ENCODE measurements at regions not wholly inside any gene's neighbourhood (a gene's known extent, or its start where the extent isn't known, plus 50 kb on each side); places are given as distances from the start of the nearest gene placed in this dataset.

DNA sequence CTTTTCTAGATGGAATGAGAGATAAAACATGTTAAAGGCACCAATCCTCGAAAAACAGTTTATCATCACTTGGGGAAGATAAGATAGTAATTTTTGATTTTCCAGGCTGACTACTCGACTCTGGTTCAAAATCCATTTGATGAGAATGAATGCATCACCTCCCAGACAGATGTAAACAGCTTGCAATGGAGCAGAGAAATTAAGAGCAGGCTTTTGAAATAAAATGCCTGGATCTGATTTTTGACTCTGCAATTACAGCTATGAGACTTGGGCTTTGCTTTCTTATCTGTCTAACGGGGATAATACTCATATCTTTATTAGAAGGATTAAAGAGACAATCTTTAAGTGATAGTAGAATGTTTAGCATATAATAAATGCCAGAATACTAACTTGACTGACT lies 1148.9 kb downstream of the OLFM4 start:
- no peak for DNase-seq (ENCODE audit: low read depth)
- TF ChIP-seq CTCF (conservative IDR thresholded peaks at IDR 0.05; ENCODE audit: low read depth, low read length) = no peak
- no peak overlapping the region for H3K4me3 ChIP-seq (ENCODE audit: low read depth, low read length)

GRCh38 chr13:54183166-54183565 lies 1154.6 kb downstream of the OLFM4 start:
- H3K4me3 ChIP-seq (ENCODE audit: low read depth, low read length) = no peak overlapping the region
- no peak for TF ChIP-seq CTCF (conservative IDR thresholded peaks at IDR 0.05; ENCODE audit: low read depth, low read length)
- DNase-seq (ENCODE audit: low read depth) = no peak

DNA sequence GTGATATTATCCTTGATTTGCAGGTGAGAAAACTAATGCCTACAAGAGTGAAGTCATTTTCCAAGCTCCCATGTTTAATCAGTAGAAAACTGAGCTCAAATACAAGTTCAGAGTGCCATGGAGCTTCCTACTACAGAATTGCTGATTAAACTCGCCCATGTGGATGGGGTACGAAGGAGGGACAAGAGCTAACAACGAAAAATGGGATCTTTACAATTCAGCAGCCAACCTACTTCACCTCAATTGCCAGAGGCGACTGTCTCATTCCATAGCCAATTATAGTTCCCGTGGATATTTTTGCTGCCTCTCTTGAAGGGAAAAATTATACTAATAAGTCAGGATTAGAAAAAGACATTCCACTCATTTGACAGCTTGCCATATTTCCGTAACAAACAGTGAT lies 1155.1 kb downstream of the OLFM4 start:
- no peak for DNase-seq (ENCODE audit: low read depth)
- no peak for TF ChIP-seq CTCF (conservative IDR thresholded peaks at IDR 0.05; ENCODE audit: low read depth, low read length)
- H3K4me3 ChIP-seq (ENCODE audit: low read depth, low read length) = no peak overlapping the region

DNA sequence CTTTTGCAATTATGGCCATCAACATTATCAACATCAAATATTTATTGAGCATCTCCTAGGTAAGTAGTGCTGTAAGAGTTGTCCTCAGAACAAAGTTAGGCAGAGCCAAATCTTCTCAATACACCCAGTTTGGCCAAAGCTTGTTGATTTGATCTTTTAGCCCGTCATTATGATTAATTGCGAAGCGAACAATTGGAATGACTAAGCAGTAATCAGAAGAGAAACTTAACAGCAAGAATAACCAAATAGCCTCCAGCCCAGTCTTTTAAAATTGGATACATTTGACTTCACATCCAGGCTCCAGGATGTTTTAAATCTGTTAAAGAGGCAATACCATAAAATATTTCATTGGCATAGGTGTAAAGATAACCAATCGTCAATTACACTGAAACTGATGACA lies 1156.0 kb downstream of the OLFM4 start:
- no peak for DNase-seq (ENCODE audit: low read depth)
- no peak for TF ChIP-seq CTCF (conservative IDR thresholded peaks at IDR 0.05; ENCODE audit: low read depth, low read length)
- H3K4me3 ChIP-seq (ENCODE audit: low read depth, low read length) = no peak overlapping the region

- no peak for TF ChIP-seq CTCF (conservative IDR thresholded peaks at IDR 0.05; ENCODE audit: low read depth, low read length)
- DNase-seq (ENCODE audit: low read depth) = no peak
- no peak overlapping the region for H3K4me3 ChIP-seq (ENCODE audit: low read depth, low read length)
These were observed 1156.5 kb downstream of the OLFM4 start for GRCh38 chr13:54185101-54185500.

- H3K4me3 ChIP-seq (ENCODE audit: low read depth, low read length) = no peak overlapping the region
- DNase-seq (ENCODE audit: low read depth) = no peak
- peak; percentile 41 for TF ChIP-seq CTCF (conservative IDR thresholded peaks at IDR 0.05; ENCODE audit: low read depth, low read length)
These were observed 1157.2 kb downstream of the OLFM4 start for GRCh38 chr13:54185785-54186184.

- no peak for TF ChIP-seq CTCF (conservative IDR thresholded peaks at IDR 0.05; ENCODE audit: low read depth, low read length)
- H3K4me3 ChIP-seq (ENCODE audit: low read depth, low read length) = no peak overlapping the region
- DNase-seq (ENCODE audit: low read depth) = no peak
These were observed 1158.8 kb downstream of the OLFM4 start for GRCh38 chr13:54187461-54187860.

Measured in epithelial cell of proximal tubule (primary cell).